GM19467 (cell line): ENCODE measurements at regions not wholly inside any gene's neighbourhood (a gene's known extent, or its start where the extent isn't known, plus 50 kb on each side); places are given as distances from the start of the nearest gene placed in this dataset.
"Not testable (repeated sequence)": the region's sequence is repeated elsewhere in the genome, so short reads cannot be mapped to it uniquely, and the experiment has no call there.

Experiments
- ATAC-seq: cut with Tn5 transposase; IDR thresholded peaks from one replicate; pipeline ENCODE4 v1.9.1; 2021; ENCODE audit warnings: mild to moderate bottlenecking, moderate library complexity; ENCODE audit not compliant: unreplicated experiment

GRCh38 chr6:137401088-137401487 lies 93.1 kb downstream of the OLIG3 start:
- ATAC-seq = no peak

GRCh38 chr6:137399881-137400443 lies 94.2 kb downstream of the OLIG3 start:
- no peak for ATAC-seq

- no peak for ATAC-seq
These were observed 98.9 kb downstream of the OLIG3 start for GRCh38 chr6:137395316-137395715.

- no peak for ATAC-seq
These were observed 103.0 kb downstream of the OLIG3 start for GRCh38 chr6:137391061-137391814.

GRCh38 chr6:137390334-137390733 lies 103.9 kb downstream of the OLIG3 start:
- ATAC-seq = no peak

- peak; percentile 56 for ATAC-seq
These were observed 105.0 kb downstream of the OLIG3 start for GRCh38 chr6:137389150-137389704.

- no peak for ATAC-seq
These were observed 107.0 kb downstream of the OLIG3 start for GRCh38 chr6:137387096-137387764.

GRCh38 chr6:137383287-137383686 lies 110.9 kb downstream of the OLIG3 start:
- ATAC-seq = not testable (repeated sequence)

- ATAC-seq = no peak
These were observed 116.2 kb downstream of the OLIG3 start for GRCh38 chr6:137378090-137378369.

- ATAC-seq = no peak
These were observed 120.9 kb downstream of the OLIG3 start for GRCh38 chr6:137373296-137373695.

- ATAC-seq = no peak
These were observed 121.7 kb downstream of the OLIG3 start for GRCh38 chr6:137372532-137372931.

GRCh38 chr6:137371634-137372016 lies 122.6 kb downstream of the OLIG3 start:
- no peak for ATAC-seq

- ATAC-seq = peak; percentile 61
These were observed 123.1 kb downstream of the OLIG3 start for GRCh38 chr6:137370871-137371633.

- ATAC-seq = no peak
These were observed 125.1 kb downstream of the OLIG3 start for GRCh38 chr6:137369136-137369535.

GRCh38 chr6:137365707-137366437 lies 128.3 kb downstream of the OLIG3 start:
- no peak for ATAC-seq

- no peak for ATAC-seq
These were observed 130.4 kb downstream of the OLIG3 start for GRCh38 chr6:137363805-137364138.

- ATAC-seq = no peak
These were observed 131.1 kb downstream of the OLIG3 start for GRCh38 chr6:137362878-137363804.

- ATAC-seq = no peak
These were observed 132.5 kb downstream of the OLIG3 start for GRCh38 chr6:137361701-137362100.

GRCh38 chr6:137358273-137358672 lies 135.9 kb downstream of the OLIG3 start:
- ATAC-seq = no peak

- ATAC-seq = no peak
These were observed 136.3 kb downstream of the OLIG3 start for GRCh38 chr6:137357948-137358266.
